GM23338 (cell line): ENCODE measurements at regions not wholly inside any gene's neighbourhood (a gene's known extent, or its start where the extent isn't known, plus 50 kb on each side); places are given as distances from the start of the nearest gene placed in this dataset.

ENCODE experiments used
- ATAC-seq: fragments of 200-7000 bp; cut with Tn5 transposase; 3 replicates; pipeline ENCODE4 v1.9.1; 2020
- DNase-seq: peaks from one replicate; pipeline ENCODE4 v3.0.0-alpha.2; 2015; ENCODE audit warnings: low spot score
- H2AFZ ChIP-seq: fragments of 200-600 bp; sonication (generic); 2 replicates; pipeline ENCODE4 v1.8.0; 2016; ENCODE audit warnings: antibody characterized with exemption, mild to moderate bottlenecking, moderate library complexity
- H3F3A ChIP-seq: fragments of 200-600 bp; sonication (generic); replicated peaks from 2 replicates; pipeline ENCODE4 v1.8.0; 2017; ENCODE audit warnings: antibody characterized with exemption, mixed run types, low read depth
- H3K27ac ChIP-seq: fragments of 200-600 bp; sonication (generic); 2 replicates; pipeline ENCODE4 v1.6.1; 2016; ENCODE audit warnings: low read depth
- H3K27me3 ChIP-seq: fragments of 200-600 bp; sonication (generic); 2 replicates; pipeline ENCODE4 v1.8.0; 2016; ENCODE audit warnings: mild to moderate bottlenecking, mixed run types, moderate library complexity; ENCODE audit not compliant: insufficient read depth
- H3K36me3 ChIP-seq: fragments of 200-600 bp; sonication (generic); 2 replicates; pipeline ENCODE4 v1.8.0; 2016; ENCODE audit warnings: mild to moderate bottlenecking; ENCODE audit not compliant: insufficient read depth
- H3K4me1 ChIP-seq: fragments of 200-600 bp; sonication (generic); 2 replicates; pipeline ENCODE4 v1.8.0; 2016; ENCODE audit warnings: mild to moderate bottlenecking, moderate library complexity; ENCODE audit not compliant: insufficient read depth
- H3K4me2 ChIP-seq: fragments of 200-600 bp; sonication (generic); 2 replicates; pipeline ENCODE4 v1.7.1; 2017; ENCODE audit warnings: mixed run types
- H3K4me3 ChIP-seq: fragments of 200-600 bp; sonication (generic); 2 replicates; pipeline ENCODE4 v1.6.1; 2016; ENCODE audit warnings: mixed run types
- H3K79me2 ChIP-seq: fragments of 200-600 bp; sonication (generic); replicated peaks from 2 replicates; pipeline ENCODE4 v1.8.0; 2017; ENCODE audit warnings: mild to moderate bottlenecking; ENCODE audit not compliant: insufficient read depth
- H3K9me2 ChIP-seq: fragments of 200-600 bp; sonication (generic); 2 replicates; pipeline ENCODE4 v1.8.0; 2017; ENCODE audit not compliant: insufficient read depth
- H4K20me1 ChIP-seq: fragments of 200-600 bp; sonication (generic); replicated peaks from 2 replicates; pipeline ENCODE4 v1.8.0; 2017; ENCODE audit warnings: mild to moderate bottlenecking; ENCODE audit not compliant: insufficient read depth
- H3K27ac Mint-ChIP-seq: 2 replicates; pipeline ENCODE4 v1.8.0; 2020; ENCODE audit warnings: inconsistent platforms, mild to moderate bottlenecking, moderate library complexity, mixed read lengths
- H3K27me3 Mint-ChIP-seq: 3 replicates; pipeline ENCODE4 v1.8.0; 2022; ENCODE audit warnings: low read depth, mild to moderate bottlenecking, moderate library complexity, mixed read lengths, inconsistent platforms; ENCODE audit not compliant: insufficient read depth, poor library complexity
- H3K36me3 Mint-ChIP-seq: 3 replicates; pipeline ENCODE4 v1.8.0; 2021; ENCODE audit warnings: low read depth, mild to moderate bottlenecking, inconsistent platforms, moderate library complexity, mixed read lengths
- H3K4me1 Mint-ChIP-seq: 3 replicates; pipeline ENCODE4 v1.8.0; 2020; ENCODE audit warnings: mild to moderate bottlenecking, inconsistent platforms, mixed read lengths
- H3K4me3 Mint-ChIP-seq: 3 replicates; pipeline ENCODE4 v1.8.0; 2021; ENCODE audit warnings: moderate library complexity, mild to moderate bottlenecking, inconsistent platforms, mixed read lengths
- H3K9me3 Mint-ChIP-seq: 3 replicates; pipeline ENCODE4 v1.8.0; 2020; ENCODE audit warnings: moderate library complexity, mild to moderate bottlenecking, inconsistent platforms, mixed read lengths
- CREB1 ChIP-seq: fragments of 250-450 bp; sonication (Bioruptor Pico); IDR thresholded peaks from 2 replicates; pipeline ENCODE4 v1.5.0; 2020; ENCODE audit warnings: low read depth, mild to moderate bottlenecking, moderate library complexity
- EZH2 ChIP-seq: fragments of 200-600 bp; sonication (generic); IDR thresholded peaks from one replicate; pipeline ENCODE4 v1.8.0; 2017; ENCODE audit warnings: antibody characterized with exemption, mild to moderate bottlenecking, low read depth; ENCODE audit not compliant: unreplicated experiment
- EZH2phosphoT487 ChIP-seq: fragments of 200-600 bp; sonication (generic); IDR thresholded peaks from one replicate; pipeline ENCODE4 v1.8.1; 2018; ENCODE audit warnings: antibody characterized with exemption; ENCODE audit not compliant: unreplicated experiment
- JUNB ChIP-seq: IDR thresholded peaks from one replicate; pipeline ENCODE4 v1.6.1; 2016; ENCODE audit warnings: antibody characterized with exemption; ENCODE audit not compliant: unreplicated experiment
- NANOG ChIP-seq: IDR thresholded peaks from 2 replicates; pipeline ENCODE4 v1.6.1; 2016; ENCODE audit warnings: antibody characterized with exemption, borderline replicate concordance
- POLR2AphosphoS5 ChIP-seq: IDR thresholded peaks from 2 replicates; pipeline ENCODE4 v1.6.1; 2016; ENCODE audit warnings: antibody characterized with exemption, low read depth
- STAT1 ChIP-seq: IDR thresholded peaks from one replicate; pipeline ENCODE4 v1.6.1; 2016; ENCODE audit warnings: antibody characterized with exemption; ENCODE audit not compliant: unreplicated experiment
- ZNF114 ChIP-seq: fragments of 250-450 bp; sonication (Bioruptor Pico); IDR thresholded peaks from 2 replicates; pipeline ENCODE4 v1.5.0; 2020; ENCODE audit warnings: mild to moderate bottlenecking, moderate library complexity
- ZNF331 ChIP-seq: fragments of 250-450 bp; sonication (Bioruptor Pico); IDR thresholded peaks from 2 replicates; pipeline ENCODE4 v1.5.0; 2020; ENCODE audit warnings: low read depth, mild to moderate bottlenecking, moderate library complexity
- TF ChIP-seq, protein P1 (sequence below): IDR thresholded peaks from one replicate; pipeline ENCODE4 v1.6.1; 2018; ENCODE audit warnings: antibody characterized with exemption; ENCODE audit not compliant: unreplicated experiment
- TF ChIP-seq, protein P2 (sequence below): IDR thresholded peaks from 2 replicates; pipeline ENCODE4 v1.6.1; 2016; ENCODE audit warnings: antibody characterized with exemption
- TF ChIP-seq, protein P3 (sequence below), 2 experiments: fragments of 200-600 bp in 1 of 2; sonication (generic) in 1 of 2; conservative IDR thresholded peaks; 2 replicates each; pipeline versions ENCODE4 v1.5.1 to v1.6.1; 2016 to 2017; ENCODE audit warnings: antibody characterized with exemption in 2 of 2, low read depth in 2 of 2, mild to moderate bottlenecking in 2 of 2, moderate library complexity in 1 of 2

- TF ChIP-seq JUNB (no peak), NANOG (no peak), POLR2AphosphoS5 (no peak), EZH2 (no peak), STAT1 (no peak), EZH2phosphoT487 (no peak), ZNF114 (CRISPR knock-in tag) (no peak), CREB1 (CRISPR knock-in tag) (no peak)
- TF ChIP-seq, protein P1, sequence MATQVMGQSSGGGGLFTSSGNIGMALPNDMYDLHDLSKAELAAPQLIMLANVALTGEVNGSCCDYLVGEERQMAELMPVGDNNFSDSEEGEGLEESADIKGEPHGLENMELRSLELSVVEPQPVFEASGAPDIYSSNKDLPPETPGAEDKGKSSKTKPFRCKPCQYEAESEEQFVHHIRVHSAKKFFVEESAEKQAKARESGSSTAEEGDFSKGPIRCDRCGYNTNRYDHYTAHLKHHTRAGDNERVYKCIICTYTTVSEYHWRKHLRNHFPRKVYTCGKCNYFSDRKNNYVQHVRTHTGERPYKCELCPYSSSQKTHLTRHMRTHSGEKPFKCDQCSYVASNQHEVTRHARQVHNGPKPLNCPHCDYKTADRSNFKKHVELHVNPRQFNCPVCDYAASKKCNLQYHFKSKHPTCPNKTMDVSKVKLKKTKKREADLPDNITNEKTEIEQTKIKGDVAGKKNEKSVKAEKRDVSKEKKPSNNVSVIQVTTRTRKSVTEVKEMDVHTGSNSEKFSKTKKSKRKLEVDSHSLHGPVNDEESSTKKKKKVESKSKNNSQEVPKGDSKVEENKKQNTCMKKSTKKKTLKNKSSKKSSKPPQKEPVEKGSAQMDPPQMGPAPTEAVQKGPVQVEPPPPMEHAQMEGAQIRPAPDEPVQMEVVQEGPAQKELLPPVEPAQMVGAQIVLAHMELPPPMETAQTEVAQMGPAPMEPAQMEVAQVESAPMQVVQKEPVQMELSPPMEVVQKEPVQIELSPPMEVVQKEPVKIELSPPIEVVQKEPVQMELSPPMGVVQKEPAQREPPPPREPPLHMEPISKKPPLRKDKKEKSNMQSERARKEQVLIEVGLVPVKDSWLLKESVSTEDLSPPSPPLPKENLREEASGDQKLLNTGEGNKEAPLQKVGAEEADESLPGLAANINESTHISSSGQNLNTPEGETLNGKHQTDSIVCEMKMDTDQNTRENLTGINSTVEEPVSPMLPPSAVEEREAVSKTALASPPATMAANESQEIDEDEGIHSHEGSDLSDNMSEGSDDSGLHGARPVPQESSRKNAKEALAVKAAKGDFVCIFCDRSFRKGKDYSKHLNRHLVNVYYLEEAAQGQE: no peak
- TF ChIP-seq, protein P2, sequence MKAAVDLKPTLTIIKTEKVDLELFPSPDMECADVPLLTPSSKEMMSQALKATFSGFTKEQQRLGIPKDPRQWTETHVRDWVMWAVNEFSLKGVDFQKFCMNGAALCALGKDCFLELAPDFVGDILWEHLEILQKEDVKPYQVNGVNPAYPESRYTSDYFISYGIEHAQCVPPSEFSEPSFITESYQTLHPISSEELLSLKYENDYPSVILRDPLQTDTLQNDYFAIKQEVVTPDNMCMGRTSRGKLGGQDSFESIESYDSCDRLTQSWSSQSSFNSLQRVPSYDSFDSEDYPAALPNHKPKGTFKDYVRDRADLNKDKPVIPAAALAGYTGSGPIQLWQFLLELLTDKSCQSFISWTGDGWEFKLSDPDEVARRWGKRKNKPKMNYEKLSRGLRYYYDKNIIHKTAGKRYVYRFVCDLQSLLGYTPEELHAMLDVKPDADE: no peak
- TF ChIP-seq, protein P3, sequence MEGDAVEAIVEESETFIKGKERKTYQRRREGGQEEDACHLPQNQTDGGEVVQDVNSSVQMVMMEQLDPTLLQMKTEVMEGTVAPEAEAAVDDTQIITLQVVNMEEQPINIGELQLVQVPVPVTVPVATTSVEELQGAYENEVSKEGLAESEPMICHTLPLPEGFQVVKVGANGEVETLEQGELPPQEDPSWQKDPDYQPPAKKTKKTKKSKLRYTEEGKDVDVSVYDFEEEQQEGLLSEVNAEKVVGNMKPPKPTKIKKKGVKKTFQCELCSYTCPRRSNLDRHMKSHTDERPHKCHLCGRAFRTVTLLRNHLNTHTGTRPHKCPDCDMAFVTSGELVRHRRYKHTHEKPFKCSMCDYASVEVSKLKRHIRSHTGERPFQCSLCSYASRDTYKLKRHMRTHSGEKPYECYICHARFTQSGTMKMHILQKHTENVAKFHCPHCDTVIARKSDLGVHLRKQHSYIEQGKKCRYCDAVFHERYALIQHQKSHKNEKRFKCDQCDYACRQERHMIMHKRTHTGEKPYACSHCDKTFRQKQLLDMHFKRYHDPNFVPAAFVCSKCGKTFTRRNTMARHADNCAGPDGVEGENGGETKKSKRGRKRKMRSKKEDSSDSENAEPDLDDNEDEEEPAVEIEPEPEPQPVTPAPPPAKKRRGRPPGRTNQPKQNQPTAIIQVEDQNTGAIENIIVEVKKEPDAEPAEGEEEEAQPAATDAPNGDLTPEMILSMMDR (conservative IDR thresholded peaks at IDR 0.05; ENCODE audit: low read depth in 2 of 2): no peak
These were observed 113.3 kb upstream of the SOX5 start (continued) for GRCh38 chr12:24062642-24063245.

- Histone ChIP-seq H2AFZ (no peak overlapping the region), H3K79me2 (no peaks in the 10 kb centered on the region), H3K4me1 (no peaks in the 10 kb centered on the region), H3K9me2 (no peaks in the 10 kb centered on the region), H3K27me3 (no peaks in the 10 kb centered on the region), H3K4me3 (no peak overlapping the region), H3K4me2 (no peak overlapping the region), H3K27ac (no peak overlapping the region), H3F3A (no peaks in the 10 kb centered on the region), H4K20me1 (no peaks in the 10 kb centered on the region), H3K36me3 (no peaks in the 10 kb centered on the region)
- no peak overlapping the region for H3K4me3 Mint-ChIP-seq
- H3K36me3 Mint-ChIP-seq: no peaks in the 10 kb centered on the region
- no peaks in the 10 kb centered on the region for H3K27me3 Mint-ChIP-seq
- H3K27ac Mint-ChIP-seq: no peak overlapping the region
- TF ChIP-seq, protein P2: no peak
- no peak for TF ChIP-seq ZNF331 (CRISPR knock-in tag)
- TF ChIP-seq JUNB: no peak
- no peak for TF ChIP-seq ZNF114 (CRISPR knock-in tag)
- TF ChIP-seq, protein P3 (conservative IDR thresholded peaks at IDR 0.05; ENCODE audit: low read depth in 2 of 2): 0 out of 4 replicates have a peak, but pooled peaks of 1 of the 2 experiments have one; percentile 14
- no peaks in the 10 kb centered on the region for H3K4me1 Mint-ChIP-seq
- no peak for DNase-seq
- H3K9me3 Mint-ChIP-seq: no peaks in the 10 kb centered on the region
- ATAC-seq: no peak
These were observed 110.6 kb upstream of the SOX5 start for GRCh38 chr12:24060089-24060488.
